Kidney capillary endothelial cell (primary cell): ENCODE measurements at regions not wholly inside any gene's neighbourhood (a gene's known extent, or its start where the extent isn't known, plus 50 kb on each side); places are given as distances from the start of the nearest gene placed in this dataset.
"Not testable (repeated sequence)": the region's sequence is repeated elsewhere in the genome, so short reads cannot be mapped to it uniquely, and the experiment has no call there.

Source experiments
- DNase-seq: peaks from one replicate; pipeline ENCODE4 v3.0.0-alpha.2; 2018; ENCODE audit warnings: low spot score

DNA sequence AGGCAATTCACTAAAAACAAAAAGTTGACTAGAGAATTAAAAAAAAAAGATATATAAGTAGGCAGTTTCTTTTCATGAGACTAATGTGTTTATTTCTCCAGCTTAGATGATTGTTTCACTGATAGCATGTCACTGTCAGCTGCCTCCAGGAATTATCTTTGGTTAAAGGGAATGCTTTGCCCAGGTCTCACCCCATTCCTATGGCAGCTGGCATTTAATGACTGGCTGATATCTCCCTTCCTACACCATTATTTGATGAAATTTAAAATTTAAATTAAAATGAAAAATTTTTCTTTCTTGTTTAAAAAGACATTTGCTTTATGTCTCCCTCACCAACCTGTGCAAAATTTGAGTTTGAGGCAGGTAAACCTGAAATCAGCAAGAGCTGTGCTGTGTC, 214.5 kb upstream of the PRSS1 start:
- no peak for DNase-seq

DNA sequence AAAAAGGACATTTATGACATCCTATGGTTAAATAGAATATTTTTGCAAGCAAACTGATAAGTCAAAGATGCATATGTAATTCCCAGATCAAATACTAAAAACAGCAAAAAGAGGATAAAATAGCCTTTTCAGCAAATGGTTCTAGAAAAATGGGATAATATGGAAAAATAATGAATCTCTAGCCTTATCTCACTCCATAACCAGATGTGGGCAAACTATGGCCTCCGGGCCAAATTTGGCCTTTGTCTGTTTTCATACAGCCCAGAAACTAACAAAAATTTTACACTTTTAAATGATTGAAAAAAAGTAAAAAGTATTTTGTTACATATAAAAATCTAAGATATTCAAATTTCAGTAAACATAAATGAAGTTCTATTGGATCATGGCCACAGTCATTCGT, 215.4 kb upstream of the PRSS1 start:
- no peak for DNase-seq

DNA sequence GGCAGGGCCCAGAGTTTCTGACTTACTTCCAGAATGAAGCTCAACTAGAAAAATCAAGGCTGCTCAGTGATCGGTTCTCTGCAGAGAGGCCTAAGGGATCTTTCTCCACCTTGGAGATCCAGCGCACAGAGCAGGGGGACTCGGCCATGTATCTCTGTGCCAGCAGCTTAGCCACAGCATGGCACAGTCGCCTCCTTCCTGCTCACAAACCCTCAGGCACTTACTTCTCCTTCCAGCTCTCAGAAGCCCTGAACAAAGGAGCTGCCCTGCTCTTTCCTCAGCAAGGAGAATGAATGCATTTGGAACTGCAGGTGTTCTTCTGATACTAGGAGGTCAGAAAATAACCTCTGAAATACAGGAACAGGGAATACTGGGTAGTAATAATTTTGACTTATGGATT, 219.7 kb upstream of the PRSS1 start:
- DNase-seq, result no peak

DNA sequence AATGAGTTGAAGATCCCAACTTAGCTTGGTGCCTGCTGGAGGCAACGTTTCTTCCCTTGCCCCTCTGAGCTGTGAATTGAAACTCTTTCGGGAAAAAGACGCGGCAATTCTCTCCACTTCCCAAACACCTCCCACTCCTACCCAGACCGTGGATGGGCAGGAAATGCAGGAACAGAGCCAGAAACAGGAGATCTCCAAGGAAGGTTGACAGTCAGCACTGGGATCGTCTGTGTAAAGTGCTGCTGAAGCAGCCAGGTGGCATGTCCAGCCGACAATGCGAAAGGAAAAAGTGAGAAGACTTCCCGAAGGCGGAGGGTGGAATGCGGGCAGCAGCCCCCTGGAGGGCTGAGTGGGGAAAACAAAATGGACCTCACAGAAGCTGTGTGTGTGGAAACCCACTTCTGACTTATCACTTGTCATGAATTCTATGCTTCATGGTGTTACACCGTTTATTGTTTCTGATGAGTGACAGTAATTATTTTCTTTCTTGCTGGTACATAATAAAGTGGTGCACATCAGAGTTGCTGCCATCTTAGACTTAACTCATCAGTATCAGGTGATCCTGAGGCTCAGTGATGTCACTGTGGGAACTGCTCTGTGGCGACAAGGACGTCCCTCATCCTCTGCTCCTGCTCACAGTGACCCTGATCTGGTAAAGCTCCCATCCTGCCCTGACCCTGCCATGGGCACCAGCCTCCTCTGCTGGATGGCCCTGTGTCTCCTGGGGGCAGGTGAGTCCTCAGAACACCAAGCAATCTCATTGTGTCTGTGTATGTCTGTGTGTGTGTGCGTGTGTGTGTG, 220.5 kb upstream of the PRSS1 start:
- no peak for DNase-seq

DNA sequence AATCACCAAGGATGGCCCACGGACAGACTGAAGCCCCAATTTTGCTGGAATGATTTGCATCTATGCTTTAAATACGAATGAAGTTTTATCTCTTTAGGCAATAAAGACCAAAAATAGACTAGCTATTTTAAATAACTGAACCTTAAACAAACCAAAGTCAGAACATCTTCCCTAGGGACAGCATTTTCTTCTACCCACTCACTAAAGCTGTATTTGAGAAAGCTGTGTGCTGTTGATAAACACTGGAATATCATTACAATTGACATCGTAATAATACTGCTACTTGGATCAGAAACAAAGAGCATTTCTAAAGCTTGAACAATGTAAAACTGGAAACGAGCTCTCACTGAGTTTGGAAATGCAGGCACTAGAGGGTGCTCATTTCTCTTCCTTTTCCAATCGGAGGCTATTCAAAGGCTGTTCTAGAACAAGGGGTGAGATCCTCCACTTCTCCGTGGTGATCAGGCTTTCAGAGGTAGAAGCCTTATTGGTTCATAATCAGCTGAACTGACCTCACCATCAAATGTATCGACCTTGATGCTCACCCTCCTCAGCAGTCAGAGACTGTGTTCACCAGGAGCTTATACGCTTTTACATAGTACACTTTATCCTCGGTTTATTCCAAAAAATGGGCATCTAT, 225.3 kb upstream of the PRSS1 start:
- DNase-seq, result no peak

DNA sequence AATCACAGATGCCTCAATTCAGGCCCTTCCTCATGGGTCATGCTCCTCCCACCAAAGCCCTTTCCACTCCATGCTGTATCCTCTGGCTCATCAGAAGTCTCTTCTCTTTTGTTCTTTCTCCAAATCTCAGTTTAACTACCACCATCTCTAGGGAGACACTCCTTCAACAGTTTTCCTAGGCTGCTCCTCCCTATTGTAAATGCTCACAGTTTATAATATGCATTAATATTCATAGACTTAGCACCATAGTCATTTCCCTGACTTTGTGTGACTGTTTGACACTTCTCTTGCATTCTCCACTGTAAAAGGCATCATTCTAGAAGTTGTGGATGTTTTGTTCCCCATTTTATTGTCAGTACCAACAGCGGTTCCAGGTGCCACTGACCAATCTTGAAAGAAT, 226.5 kb upstream of the PRSS1 start:
- DNase-seq, result no peak

DNA sequence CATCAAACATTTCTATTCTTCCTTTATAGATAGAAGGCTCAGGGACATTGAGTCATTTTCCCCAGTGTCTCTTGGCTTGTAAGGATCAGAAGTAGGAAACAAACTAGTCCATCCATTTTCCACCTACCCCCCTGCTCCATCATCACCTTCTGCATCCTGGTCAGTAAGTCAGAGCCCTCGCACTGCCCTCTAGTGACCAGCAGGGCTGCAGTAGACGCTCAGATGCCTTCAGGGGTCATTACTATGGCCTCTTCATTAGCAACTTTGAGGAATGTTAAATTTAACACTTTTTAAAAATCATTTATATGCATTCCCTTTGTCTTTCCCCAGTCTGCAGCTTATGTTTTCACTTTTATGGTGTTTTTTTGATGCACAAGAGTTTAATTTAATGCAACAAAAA, 228.4 kb upstream of the PRSS1 start:
- DNase-seq, result not testable (repeated sequence)

DNA sequence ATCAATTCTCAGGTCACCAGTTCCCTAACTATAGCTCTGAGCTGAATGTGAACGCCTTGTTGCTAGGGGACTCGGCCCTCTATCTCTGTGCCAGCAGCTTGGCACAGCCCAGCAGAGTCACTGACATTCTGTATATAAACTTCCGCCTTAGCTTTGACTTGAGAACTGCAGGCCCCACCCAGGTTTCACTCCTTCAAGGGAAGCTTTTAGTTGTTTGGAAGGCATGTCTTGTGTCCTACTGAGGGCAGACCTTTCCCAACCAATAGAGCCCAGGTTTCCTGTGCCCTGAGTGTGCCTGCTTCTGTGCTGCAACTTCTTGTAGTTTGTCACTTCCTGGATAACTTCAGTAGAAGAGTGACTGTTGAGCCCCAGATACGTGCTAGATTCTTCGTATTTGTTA, 228.8 kb upstream of the PRSS1 start:
- not testable (repeated sequence) for DNase-seq

DNA sequence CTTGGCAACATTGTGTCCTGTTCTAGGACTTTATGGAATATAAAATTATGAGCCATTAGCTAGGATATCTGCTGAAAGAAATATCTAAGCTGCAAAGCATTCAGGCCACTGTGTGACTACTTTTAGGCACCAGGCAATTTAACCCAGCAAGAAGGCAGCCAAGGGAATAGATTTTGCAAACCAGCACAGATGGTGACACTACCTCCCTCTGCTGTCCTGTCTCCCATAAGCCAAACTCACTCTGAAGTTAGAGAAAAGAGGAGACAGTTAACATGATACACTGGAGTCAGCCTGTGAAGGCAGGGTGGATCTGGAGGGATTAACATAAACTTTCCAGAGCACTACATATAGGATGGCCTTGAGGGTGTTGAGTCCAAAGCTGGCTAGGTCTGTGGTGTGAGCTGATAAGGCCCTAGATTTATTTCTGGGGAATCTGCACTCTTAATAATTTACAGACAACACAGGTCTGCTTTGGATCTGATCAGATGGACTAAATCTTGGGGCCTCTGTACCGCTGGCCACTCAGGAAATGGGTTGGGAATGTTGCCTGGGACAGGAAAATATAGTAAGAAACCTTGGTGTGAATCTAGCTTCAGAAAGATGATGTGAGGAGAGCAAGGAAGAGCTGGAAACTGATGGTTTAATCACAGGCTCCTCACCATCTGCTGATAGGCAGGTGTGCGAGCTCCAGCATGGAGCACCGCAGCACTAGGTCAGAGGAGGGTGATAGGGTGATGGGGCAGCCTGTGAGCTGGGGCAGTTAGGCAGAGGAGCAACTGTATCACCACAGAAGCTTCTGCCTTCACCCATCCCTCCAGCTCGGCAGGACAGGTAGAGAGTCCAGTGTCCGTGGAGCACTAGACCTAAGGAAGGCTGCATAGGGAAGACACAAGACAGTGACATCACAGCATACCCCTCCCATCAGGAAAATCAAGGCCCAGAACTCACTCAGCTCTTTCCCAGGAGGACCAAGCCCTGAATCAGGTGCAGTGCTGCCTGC, 229.9 kb upstream of the PRSS1 start:
- no peak for DNase-seq

DNA sequence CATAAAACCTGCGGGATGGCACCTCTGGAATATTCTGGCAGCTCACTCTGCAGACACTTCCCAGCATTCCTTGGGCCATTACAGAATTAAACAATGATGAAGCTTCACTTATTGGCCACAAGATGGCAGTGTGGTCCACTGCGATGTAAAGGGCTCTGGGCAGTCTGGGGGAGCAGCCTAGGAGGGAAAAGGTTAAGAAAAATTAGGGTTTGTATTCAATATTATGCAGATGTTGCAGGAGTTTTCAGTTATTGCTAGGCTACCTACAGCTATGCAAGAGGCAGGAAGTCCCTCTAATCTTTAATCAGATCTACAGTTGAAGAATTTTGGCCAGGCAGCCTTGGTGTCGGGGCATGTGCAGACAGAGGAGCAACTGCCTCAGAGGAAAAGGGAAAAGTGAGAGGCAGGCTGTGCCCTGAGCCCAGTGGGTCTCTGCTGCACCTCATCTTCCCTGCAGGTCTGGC, 233.2 kb upstream of the PRSS1 start:
- peak; percentile 74 for DNase-seq

DNA sequence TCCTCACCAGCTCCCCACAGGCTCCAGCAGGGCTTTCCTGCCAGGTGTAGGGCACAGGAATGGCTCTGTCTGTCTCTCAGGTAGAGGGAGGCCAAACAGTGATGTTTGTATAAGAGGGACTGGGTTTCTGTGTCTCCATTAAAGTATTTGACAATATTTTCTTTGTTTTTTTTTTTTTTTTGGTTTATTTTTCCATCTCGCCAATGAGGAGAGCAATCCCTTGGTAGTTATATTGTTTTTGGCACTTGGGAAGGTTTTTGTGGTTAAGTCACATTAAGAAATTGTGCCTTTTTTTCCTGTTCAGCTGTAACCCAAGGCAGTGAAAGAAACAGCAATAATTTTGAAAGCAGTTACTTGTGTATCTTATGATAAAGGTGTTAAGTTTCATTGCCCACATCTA, 234.6 kb upstream of the PRSS1 start:
- not testable (repeated sequence) for DNase-seq

DNA sequence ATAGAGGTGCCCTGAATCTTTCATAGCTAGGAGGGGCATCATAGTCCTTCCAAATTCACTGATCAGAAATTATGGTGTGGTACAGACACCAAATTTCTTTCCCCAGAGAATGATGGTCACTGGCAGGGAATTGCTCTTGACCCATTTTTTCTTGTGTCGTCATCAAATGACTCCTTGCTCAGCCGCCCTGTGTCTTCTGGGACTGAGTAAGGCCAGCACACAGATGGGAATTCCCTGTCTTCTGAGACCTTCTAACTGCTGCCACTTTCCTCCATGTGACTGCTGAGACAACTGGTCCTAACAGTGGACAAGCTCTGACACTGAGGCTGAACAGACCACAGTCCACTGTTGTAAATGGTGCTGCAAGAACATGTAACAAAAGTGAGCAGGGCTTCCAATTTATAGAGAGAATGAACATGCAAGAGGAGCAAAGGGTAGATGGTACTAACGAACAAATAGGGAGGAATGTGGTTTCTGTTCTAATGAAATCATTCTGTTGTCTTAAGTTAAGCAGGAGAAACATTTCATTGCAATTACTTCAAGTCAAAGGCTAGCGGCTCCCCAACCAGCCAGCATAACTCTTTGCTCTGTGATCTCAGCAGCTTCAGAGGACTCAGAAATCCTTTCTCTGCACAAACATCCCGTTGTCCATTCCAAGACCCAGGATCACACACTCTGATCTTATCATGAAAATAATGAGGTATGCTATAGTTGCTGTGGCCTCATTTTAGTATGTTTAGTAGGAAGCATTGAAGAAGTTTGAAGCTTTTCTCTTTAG, 235.9 kb upstream of the PRSS1 start:
- no peak for DNase-seq

DNA sequence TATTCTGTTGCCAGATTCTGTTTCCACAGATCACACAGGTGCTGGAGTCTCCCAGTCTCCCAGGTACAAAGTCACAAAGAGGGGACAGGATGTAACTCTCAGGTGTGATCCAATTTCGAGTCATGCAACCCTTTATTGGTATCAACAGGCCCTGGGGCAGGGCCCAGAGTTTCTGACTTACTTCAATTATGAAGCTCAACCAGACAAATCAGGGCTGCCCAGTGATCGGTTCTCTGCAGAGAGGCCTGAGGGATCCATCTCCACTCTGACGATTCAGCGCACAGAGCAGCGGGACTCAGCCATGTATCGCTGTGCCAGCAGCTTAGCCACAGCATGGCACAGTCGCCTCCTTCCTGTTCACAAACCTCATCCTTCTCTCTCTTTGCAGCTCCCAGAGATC, 237.5 kb upstream of the PRSS1 start:
- DNase-seq, result no peak

DNA sequence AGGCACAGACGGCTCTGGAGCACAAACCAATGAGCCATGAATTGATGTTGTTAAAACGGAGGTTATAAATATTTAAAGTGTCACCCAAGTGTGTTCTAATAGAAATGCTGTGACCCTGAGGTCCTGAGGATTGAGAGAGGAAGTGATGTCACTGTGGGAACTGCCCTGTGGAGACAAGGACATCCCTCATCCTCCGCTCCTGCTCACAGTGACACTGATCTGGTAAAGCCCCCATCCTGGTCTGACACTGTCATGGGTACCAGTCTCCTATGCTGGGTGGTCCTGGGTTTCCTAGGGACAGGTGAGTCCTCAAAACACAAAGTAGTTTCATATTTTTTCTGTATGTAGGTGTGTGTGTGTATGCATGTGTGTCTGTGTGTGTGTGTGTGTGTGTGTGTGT, 237.9 kb upstream of the PRSS1 start:
- no peak for DNase-seq

DNA sequence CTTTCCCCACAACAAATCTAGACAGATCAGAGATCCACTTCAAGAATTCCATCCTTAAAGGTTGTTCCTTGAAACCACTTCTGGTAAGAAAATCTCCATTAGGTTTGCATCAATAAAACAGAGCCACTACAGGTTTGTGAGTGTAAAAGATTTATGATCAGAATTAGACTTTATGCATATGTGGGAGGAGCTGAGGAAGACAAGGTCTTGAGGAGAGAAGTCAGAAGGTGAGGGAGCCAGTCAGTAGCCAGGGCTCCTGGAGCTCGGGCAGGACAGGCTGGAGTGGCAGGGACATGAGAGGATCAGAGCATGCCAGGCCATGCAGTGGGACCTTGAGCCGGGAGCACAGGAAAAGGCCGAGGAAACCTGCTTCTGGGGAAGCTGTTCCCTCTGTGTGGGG, 240.0 kb upstream of the PRSS1 start:
- not testable (repeated sequence) for DNase-seq

DNA sequence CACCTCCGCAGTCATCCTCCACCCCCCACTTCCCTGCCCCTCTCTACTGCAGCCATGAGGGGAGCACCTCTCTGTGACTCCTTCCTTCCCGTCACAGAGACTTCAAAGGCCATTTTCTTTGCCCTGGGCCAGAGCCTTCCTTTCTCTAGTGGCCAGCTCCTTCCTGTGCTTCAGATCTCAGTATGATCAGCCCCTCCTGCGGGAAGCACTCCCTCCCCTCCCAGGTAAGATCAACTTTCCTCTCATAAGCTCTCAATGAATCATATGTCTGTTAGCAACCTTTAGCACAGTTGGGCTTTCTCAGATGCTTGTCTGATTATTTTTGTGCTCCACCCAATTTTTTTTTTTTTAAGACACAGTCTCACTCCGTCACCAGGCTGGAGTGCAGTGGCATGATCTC, 241.0 kb upstream of the PRSS1 start:
- DNase-seq, result no peak

DNA sequence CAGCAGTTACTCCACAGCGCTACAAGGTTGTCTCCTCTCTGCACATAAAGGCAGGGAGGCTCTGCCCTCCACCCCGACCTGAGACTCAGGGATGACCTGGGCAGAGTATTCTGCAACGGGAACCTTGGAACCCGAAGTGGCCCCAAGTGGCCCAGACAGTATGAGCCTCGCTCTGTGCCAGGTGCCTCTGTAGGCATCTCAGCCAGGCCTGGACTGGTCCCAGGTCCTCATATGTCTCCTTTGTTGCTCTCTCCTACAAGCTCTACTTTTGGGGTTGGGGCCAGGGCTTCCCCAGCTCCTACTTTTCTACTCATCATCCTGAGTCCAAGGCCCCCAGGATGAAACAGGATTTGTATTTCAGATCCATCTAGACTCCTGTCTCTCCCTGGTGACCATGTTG, 241.5 kb upstream of the PRSS1 start:
- no peak for DNase-seq

DNA sequence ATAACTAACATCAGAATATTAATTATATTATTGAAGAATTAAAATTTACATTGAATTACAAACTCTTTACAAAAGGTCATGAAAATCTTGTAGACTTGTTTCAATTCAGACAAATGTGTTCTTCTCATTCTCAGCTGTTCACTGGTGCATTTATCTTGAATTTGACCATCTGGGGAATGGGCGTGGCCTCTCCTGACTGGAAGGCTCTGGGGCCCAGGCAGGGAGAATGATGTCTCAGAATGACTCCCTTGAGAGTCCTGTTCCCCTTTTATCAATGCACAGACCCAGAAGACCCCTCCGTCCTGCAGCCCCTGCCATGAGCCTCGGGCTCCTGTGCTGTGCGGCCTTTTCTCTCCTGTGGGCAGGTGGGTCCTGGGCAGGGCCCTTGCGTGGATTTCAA, 242.2 kb upstream of the PRSS1 start:
- DNase-seq, result not testable (repeated sequence)

DNA sequence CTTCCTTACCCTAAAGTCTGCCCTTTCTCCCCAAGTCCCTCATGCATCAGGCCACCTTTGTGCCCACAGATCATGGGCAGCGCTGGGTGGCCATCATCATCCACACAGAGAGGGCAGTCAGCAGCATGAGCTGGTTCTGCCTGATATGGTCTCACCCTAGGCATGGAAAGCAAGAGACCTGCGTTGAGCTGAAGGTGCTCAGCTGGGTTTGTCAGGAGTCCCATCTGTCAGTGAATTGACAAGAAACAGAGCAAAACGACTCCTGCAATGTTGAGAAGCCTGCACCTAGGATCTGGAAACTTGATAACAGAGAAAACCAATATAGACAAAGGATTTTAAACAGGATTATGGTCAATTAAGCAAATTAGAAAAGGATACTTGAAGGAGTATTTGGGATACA, 242.7 kb upstream of the PRSS1 start:
- DNase-seq, result no peak

DNA sequence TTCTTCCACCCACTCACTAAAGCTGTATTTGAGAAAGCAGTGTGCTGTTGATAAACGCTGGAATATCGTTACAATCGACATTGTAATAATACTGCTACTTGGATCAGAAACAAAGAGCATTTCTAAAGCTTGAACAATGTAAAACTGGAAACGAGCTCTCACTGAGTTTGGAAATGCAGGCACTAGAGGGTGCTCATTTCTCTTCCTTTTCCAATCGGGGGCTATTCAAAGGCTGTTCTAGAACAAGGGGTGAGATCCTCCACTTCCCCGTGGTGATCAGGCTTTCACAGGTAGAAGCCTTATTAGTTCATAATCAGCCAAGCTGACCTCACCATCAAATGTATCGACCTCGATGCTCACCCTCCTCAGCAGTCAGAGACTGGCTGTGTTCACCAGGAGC, 245.3 kb upstream of the PRSS1 start:
- DNase-seq, result not testable (repeated sequence)

DNA sequence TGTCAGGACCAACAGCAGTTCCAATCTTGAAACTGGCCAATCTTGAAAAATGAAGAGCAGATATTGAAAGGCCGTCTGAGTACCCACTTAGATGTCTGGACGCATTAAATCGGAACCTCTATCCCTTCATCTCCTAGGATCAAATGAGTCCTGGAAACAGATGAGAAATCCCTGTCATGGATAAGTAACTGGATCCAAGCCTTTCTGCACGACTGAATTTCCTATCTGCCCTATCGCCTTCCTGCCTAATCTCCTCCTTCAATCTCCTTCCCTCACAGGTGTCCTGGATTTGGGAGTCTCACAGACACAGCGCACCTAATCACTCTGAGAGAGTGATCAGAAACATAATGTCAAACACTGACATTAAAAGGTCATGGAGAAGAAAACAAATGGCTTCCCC, 245.2 kb upstream of the PRSS58 start:
- no peak for DNase-seq

DNA sequence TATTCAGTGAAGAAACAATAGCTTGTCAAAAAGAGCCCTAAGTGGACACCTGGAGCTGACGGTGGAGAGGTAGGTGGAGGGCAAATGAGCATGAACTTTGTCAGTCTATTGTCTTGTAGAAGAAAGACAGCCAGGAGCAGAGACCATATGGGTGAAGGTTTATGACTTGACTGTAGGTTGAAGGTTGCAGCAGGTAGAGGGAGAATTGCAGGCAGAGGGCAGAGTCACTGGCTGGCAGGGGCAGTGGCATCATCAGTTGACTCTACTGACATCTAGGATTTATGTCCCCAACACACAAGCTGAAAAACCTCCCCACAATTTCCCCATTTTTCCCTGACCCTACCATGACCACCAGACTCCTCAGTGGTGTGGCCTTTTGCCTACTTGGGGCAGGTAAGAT, 243.6 kb upstream of the PRSS58 start:
- no peak for DNase-seq
